GM23248 (cell line): ENCODE measurements at regions not wholly inside any gene's neighbourhood (a gene's known extent, or its start where the extent isn't known, plus 50 kb on each side); places are given as distances from the start of the nearest gene placed in this dataset.

Experiments used
- DNase-seq: peaks from one replicate; pipeline ENCODE4 v3.0.0-alpha.2; 2015
- H2AFZ ChIP-seq: fragments of 200-600 bp; sonication (generic); 2 replicates; pipeline ENCODE4 v1.6.1; 2016; ENCODE audit warnings: antibody characterized with exemption
- H3F3A ChIP-seq: fragments of 200-600 bp; sonication (generic); 2 replicates; pipeline ENCODE4 v1.6.1; 2016; ENCODE audit warnings: mild to moderate bottlenecking, antibody characterized with exemption, mixed run types; ENCODE audit not compliant: insufficient read depth
- H3K27ac ChIP-seq: fragments of 200-600 bp; sonication (generic); 2 replicates; pipeline ENCODE4 v1.5.1; 2016; ENCODE audit warnings: mild to moderate bottlenecking
- H3K27me3 ChIP-seq: fragments of 200-600 bp; sonication (generic); replicated peaks from 2 replicates; pipeline ENCODE4 v1.6.1; 2016; ENCODE audit warnings: mild to moderate bottlenecking; ENCODE audit not compliant: insufficient read depth
- H3K36me3 ChIP-seq: fragments of 200-600 bp; sonication (generic); 2 replicates; pipeline ENCODE4 v1.6.1; 2016; ENCODE audit warnings: low read depth, mild to moderate bottlenecking
- H3K4me1 ChIP-seq: fragments of 200-600 bp; sonication (generic); 2 replicates; pipeline ENCODE4 v1.6.1; 2016; ENCODE audit warnings: mild to moderate bottlenecking; ENCODE audit not compliant: insufficient read depth
- H3K4me2 ChIP-seq: fragments of 200-600 bp; sonication (generic); one replicate; pipeline ENCODE4 v1.6.1; 2016; ENCODE audit warnings: mild to moderate bottlenecking; ENCODE audit not compliant: unreplicated experiment
- H3K4me3 ChIP-seq: fragments of 200-600 bp; sonication (generic); 2 replicates; pipeline ENCODE4 v1.5.1; 2016; ENCODE audit warnings: mild to moderate bottlenecking
- H3K79me2 ChIP-seq: fragments of 200-600 bp; sonication (generic); 2 replicates; pipeline ENCODE4 v1.6.1; 2016; ENCODE audit warnings: mild to moderate bottlenecking; ENCODE audit not compliant: insufficient read depth
- H3K9ac ChIP-seq: fragments of 200-600 bp; sonication (generic); 2 replicates; pipeline ENCODE4 v1.6.1; 2016; ENCODE audit warnings: mild to moderate bottlenecking
- H3K9me2 ChIP-seq: fragments of 200-600 bp; sonication (generic); 2 replicates; pipeline ENCODE4 v1.6.1; 2016; ENCODE audit warnings: mixed run types, mild to moderate bottlenecking, moderate library complexity; ENCODE audit not compliant: insufficient read depth
- H3K9me3 ChIP-seq: fragments of 200-600 bp; sonication (generic); one replicate; pipeline ENCODE4 v1.6.1; 2017; ENCODE audit warnings: low read depth
- H4K20me1 ChIP-seq: fragments of 200-600 bp; sonication (generic); 2 replicates; pipeline ENCODE4 v1.6.0; 2016; ENCODE audit not compliant: insufficient read depth
- EZH2 ChIP-seq: fragments of 200-600 bp; sonication (generic); IDR thresholded peaks from 2 replicates; pipeline ENCODE4 v1.6.1; 2018; ENCODE audit warnings: antibody characterized with exemption, mild to moderate bottlenecking; ENCODE audit not compliant: insufficient read depth, poor library complexity, severe bottlenecking
- EZH2phosphoT487 ChIP-seq: fragments of 200-600 bp; sonication (generic); IDR thresholded peaks from 2 replicates; pipeline ENCODE4 v1.6.1; 2018; ENCODE audit warnings: antibody characterized with exemption, moderate library complexity, mild to moderate bottlenecking, low read depth; ENCODE audit not compliant: insufficient read depth
- WGBS, 2 experiments: methylation state at CpG; one replicate each; pipeline ENCODE4 v1.1.6; 2015 to 2017; ENCODE audit warnings: low lambda C conversion rate in 2 of 2, low coverage in 1 of 2; ENCODE audit errors: missing lambda C conversion rate in 2 of 2; 5-methylcytosine and 5-hydroxymethylcytosine counted together
- in situ Hi-C: fragments of 300-500 bp; cut with MboI; formaldehyde crosslinking; loops from 2 replicates; pipeline ENCODE4 v1.15.0; 2020

GRCh38 chr7:132035517-132036362, 479.3 kb upstream of the PODXL start:
- 60 to 65% methylated on average over 9 of the region's 9 CpGs for WGBS, 2 experiments
- no peaks in the 10 kb centered on the region for H4K20me1 ChIP-seq
- H3K79me2 ChIP-seq: no peaks in the 10 kb centered on the region
- TF ChIP-seq EZH2phosphoT487 (no peak), EZH2 (no peak)
- no peak for DNase-seq
- H3K4me2 ChIP-seq: no peak overlapping the region
- H3K4me3 ChIP-seq: no peak overlapping the region
- H2AFZ ChIP-seq: no peak overlapping the region
- no peak overlapping the region for H3K9ac ChIP-seq
- no peaks in the 10 kb centered on the region for H3K27me3 ChIP-seq
- no peaks in the 10 kb centered on the region for H3K9me3 ChIP-seq
- in situ Hi-C loops: no loop called here
- H3K4me1 ChIP-seq: no peaks in the 10 kb centered on the region
- H3F3A ChIP-seq: no peaks in the 10 kb centered on the region
- no peaks in the 10 kb centered on the region for H3K9me2 ChIP-seq
- no peak overlapping the region for H3K27ac ChIP-seq
- no peaks in the 10 kb centered on the region for H3K36me3 ChIP-seq

- H3K9me3 ChIP-seq: no peaks in the 10 kb centered on the region
- in situ Hi-C loops: no loop called here
- no peak overlapping the region for H3K4me2 ChIP-seq
- no peaks in the 10 kb centered on the region for H3F3A ChIP-seq
- H3K27ac ChIP-seq: no peak overlapping the region
- no peaks in the 10 kb centered on the region for H3K9me2 ChIP-seq
- no peak for DNase-seq
- no peaks in the 10 kb centered on the region for H3K79me2 ChIP-seq
- H2AFZ ChIP-seq: no peak overlapping the region
- H4K20me1 ChIP-seq: no peaks in the 10 kb centered on the region
- H3K4me3 ChIP-seq: no peak overlapping the region
- TF ChIP-seq EZH2: no peak
- no peaks in the 10 kb centered on the region for H3K4me1 ChIP-seq
- no peak overlapping the region for H3K9ac ChIP-seq
- 36 to 42% methylated on average over 6 of the region's 6 CpGs for WGBS, 2 experiments
- H3K36me3 ChIP-seq: no peaks in the 10 kb centered on the region
- H3K27me3 ChIP-seq: no peaks in the 10 kb centered on the region
These were observed 478.5 kb upstream of the PODXL start for GRCh38 chr7:132034748-132035416.

GRCh38 chr7:132030883-132031282, 474.5 kb upstream of the PODXL start:
- H3K27ac ChIP-seq: no peak overlapping the region
- H3F3A ChIP-seq: no peaks in the 10 kb centered on the region
- peaks cover 8% of the 10 kb centered on the region; the same call in 1 of the 2 replicates for H3K27me3 ChIP-seq
- H3K36me3 ChIP-seq: no peaks in the 10 kb centered on the region
- in situ Hi-C loops: no loop called here
- H3K9me2 ChIP-seq: no peaks in the 10 kb centered on the region
- DNase-seq: no peak
- no peak overlapping the region for H3K9ac ChIP-seq
- TF ChIP-seq EZH2 (no peak), EZH2phosphoT487 (no peak)
- no peak overlapping the region for H3K4me3 ChIP-seq
- no peaks in the 10 kb centered on the region for H3K79me2 ChIP-seq
- WGBS, 2 experiments: 32 to 38% methylated on average over 2 of the region's 2 CpGs
- no peaks in the 10 kb centered on the region for H4K20me1 ChIP-seq
- no peak overlapping the region for H2AFZ ChIP-seq
- no peaks in the 10 kb centered on the region for H3K9me3 ChIP-seq
- no peak overlapping the region for H3K4me2 ChIP-seq
- no peaks in the 10 kb centered on the region for H3K4me1 ChIP-seq

GRCh38 chr7:132030086-132030568, 473.7 kb upstream of the PODXL start:
- TF ChIP-seq EZH2phosphoT487 (no peak), EZH2 (no peak)
- Histone ChIP-seq H3K4me2 (no peak overlapping the region), H3K79me2 (no peaks in the 10 kb centered on the region), H2AFZ (no peak overlapping the region), H4K20me1 (no peaks in the 10 kb centered on the region), H3K9me3 (no peaks in the 10 kb centered on the region), H3K4me1 (no peaks in the 10 kb centered on the region), H3K27me3 (peaks cover 12% of the 10 kb centered on the region; the same call in 1 of the 2 replicates), H3K9me2 (no peaks in the 10 kb centered on the region), H3K4me3 (no peak overlapping the region), H3K9ac (no peak overlapping the region), H3K27ac (no peak overlapping the region), H3K36me3 (no peaks in the 10 kb centered on the region), H3F3A (no peaks in the 10 kb centered on the region)
- WGBS, 2 experiments: 4 to 5% methylated on average over 3 of the region's 3 CpGs
- in situ Hi-C loops: no loop called here
- DNase-seq: no peak
